Cardiac muscle cell (in vitro differentiated cells and primary cell): ENCODE measurements at regions not wholly inside any gene's neighbourhood (a gene's known extent, or its start where the extent isn't known, plus 50 kb on each side); places are given as distances from the start of the nearest gene placed in this dataset.

ENCODE experiments used
- DNase-seq, 2 donors: peaks; one replicate each; pipeline versions ENCODE4 v3.0.0 to v3.0.0-alpha.2; 2010 to 2017; ENCODE audit warnings: low read depth in 1 of 2, low spot score in 1 of 2
- H3K27ac ChIP-seq: fragments of 200-600 bp; sonication (generic); 2 replicates; pipeline ENCODE4 v1.5.1; 2016
- H3K27me3 ChIP-seq: fragments of 200-600 bp; sonication (generic); 2 replicates; pipeline ENCODE4 v1.6.0; 2016; ENCODE audit warnings: control low read depth
- H3K36me3 ChIP-seq: fragments of 200-600 bp; sonication (generic); 2 replicates; pipeline ENCODE4 v1.5.1; 2016; ENCODE audit warnings: control low read depth
- H3K4me1 ChIP-seq: fragments of 200-600 bp; sonication (generic); 2 replicates; pipeline ENCODE4 v1.8.1; 2017; ENCODE audit warnings: low read depth, mild to moderate bottlenecking, mixed run types
- H3K4me3 ChIP-seq: fragments of 200-600 bp; sonication (generic); 2 replicates; pipeline ENCODE4 v1.5.1; 2016; ENCODE audit warnings: mild to moderate bottlenecking
- H3K9me3 ChIP-seq: fragments of 200-600 bp; sonication (generic); 2 replicates; pipeline ENCODE4 v1.5.1; 2017; ENCODE audit warnings: low read depth, mild to moderate bottlenecking, control low read depth
- TF ChIP-seq, protein P1 (sequence below): IDR thresholded peaks from 2 replicates; pipeline ENCODE4 v1.5.1; 2012; ENCODE audit warnings: low read depth, mild to moderate bottlenecking, low read length

DNA sequence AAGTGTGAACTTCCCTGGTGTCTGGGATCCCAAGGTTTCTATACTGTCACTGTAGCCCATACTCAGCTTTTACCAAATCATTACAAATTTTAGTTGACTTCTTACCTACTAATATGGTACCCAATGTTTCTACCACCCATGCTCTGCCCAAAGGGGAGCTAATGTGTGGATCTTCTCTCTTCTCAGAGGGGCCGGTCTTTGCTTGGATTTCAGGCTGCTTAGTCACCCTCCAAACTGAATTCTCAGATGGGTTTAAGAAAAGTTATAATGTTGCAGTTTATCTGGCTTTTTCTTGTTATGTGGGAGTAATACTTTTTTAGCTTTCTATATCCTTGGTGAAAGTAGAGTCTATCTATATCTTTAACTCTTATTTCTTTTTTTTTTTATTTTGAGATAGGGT lies 67.1 kb upstream of the AKAP13 start:
- Histone ChIP-seq H3K4me3 (no peak overlapping the region), H3K27ac (no peak overlapping the region)
- TF ChIP-seq, protein P1, sequence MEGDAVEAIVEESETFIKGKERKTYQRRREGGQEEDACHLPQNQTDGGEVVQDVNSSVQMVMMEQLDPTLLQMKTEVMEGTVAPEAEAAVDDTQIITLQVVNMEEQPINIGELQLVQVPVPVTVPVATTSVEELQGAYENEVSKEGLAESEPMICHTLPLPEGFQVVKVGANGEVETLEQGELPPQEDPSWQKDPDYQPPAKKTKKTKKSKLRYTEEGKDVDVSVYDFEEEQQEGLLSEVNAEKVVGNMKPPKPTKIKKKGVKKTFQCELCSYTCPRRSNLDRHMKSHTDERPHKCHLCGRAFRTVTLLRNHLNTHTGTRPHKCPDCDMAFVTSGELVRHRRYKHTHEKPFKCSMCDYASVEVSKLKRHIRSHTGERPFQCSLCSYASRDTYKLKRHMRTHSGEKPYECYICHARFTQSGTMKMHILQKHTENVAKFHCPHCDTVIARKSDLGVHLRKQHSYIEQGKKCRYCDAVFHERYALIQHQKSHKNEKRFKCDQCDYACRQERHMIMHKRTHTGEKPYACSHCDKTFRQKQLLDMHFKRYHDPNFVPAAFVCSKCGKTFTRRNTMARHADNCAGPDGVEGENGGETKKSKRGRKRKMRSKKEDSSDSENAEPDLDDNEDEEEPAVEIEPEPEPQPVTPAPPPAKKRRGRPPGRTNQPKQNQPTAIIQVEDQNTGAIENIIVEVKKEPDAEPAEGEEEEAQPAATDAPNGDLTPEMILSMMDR, result no peak

DNA sequence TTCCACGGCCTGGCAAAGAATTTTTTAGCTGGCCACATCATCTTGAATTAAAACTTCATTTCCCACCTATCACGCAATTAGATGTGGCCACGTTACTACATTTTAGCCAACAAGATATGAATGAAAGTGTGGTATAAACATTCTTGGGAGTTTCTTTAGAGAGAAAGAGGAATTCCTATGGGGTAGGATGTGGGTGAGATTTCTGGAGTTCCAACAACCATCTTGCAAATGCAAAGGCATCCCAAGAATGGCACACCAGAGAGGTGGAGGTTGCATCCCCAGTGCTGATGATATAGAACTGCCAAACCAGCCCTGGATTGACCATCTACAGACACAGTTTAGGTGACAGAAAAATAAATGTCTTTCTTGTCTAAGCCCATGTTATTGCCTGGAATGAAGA lies 66.3 kb upstream of the AKAP13 start:
- Histone ChIP-seq H3K4me1 (peaks cover 14% of the 10 kb centered on the region), H3K4me3 (no peak overlapping the region), H3K36me3 (no peaks in the 10 kb centered on the region), H3K27ac (no peak overlapping the region), H3K9me3 (no peaks in the 10 kb centered on the region), H3K27me3 (no peaks in the 10 kb centered on the region)
- peak in 1 of 2 donors; percentile 6 for DNase-seq
- TF ChIP-seq, protein P1, result no peak

More for the DNA sequence above, 67.1 kb upstream of the AKAP13 start:
- Histone ChIP-seq H3K9me3 (no peaks in the 10 kb centered on the region), H3K36me3 (no peaks in the 10 kb centered on the region), H3K27me3 (no peaks in the 10 kb centered on the region), H3K4me1 (peaks cover 14% of the 10 kb centered on the region)
- DNase-seq, result no peak

DNA sequence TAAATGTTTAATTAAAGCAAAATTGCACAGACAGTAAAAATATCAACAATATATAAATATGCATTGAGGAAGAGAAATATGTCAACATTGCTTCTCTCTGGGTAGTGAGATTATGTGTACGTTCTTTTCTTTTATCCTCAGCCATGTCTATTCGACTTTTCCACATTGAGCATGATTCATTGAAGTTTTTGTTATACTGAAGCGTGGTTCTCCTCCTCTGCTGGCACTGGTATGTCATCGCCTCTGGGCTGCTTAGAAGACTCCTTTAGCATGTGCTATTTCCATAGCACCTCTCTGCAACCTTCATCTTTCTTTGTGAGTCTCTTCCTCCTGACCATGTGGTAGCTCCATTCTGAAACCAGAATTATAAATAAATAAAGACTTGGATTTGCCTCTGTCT lies 65.8 kb upstream of the AKAP13 start:
- no peaks in the 10 kb centered on the region for H3K9me3 ChIP-seq
- no peaks in the 10 kb centered on the region for H3K36me3 ChIP-seq
- TF ChIP-seq, protein P1, result no peak
- H3K27me3 ChIP-seq, result no peaks in the 10 kb centered on the region
- H3K4me1 ChIP-seq, result peaks cover 14% of the 10 kb centered on the region
- DNase-seq, result no peak
- H3K27ac ChIP-seq, result no peak overlapping the region
- H3K4me3 ChIP-seq, result no peak overlapping the region

DNA sequence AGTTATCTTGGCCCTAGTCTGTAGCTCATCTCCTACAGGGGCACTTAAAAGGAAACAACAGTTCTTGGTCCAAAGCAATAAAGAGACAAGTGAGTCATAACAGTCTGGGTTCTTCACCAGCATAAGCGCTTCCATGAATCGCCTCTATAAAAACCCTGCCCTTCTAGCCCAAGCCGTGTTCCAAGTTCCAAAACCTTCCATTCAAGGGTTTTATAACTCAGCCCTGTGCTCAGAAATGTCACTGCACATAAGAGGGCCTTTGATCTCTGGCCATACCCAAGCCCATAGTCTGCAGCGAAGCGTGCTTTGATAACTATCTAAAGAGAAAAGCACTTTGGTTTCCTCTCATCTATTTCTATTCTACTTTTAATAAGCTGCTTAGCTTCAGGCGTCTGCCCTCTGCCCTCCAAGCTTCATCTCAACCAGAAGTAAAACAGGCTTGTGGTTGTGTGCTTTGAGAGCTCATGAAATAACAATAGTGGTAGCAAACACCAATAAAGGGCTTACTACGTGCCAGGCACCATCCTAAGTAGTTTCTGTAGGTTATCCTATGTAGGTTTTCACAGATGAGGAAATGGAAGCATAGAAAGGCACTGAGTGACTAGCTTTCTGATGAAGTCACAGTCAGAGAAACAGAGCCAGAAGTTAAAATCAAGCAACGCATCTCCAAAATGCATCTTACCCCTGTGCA lies 64.0 kb upstream of the AKAP13 start:
- Histone ChIP-seq H3K9me3 (no peaks in the 10 kb centered on the region), H3K4me1 (peaks cover 14% of the 10 kb centered on the region), H3K27ac (peak overlapping the region; percentile 69), H3K27me3 (no peaks in the 10 kb centered on the region), H3K4me3 (no peak overlapping the region), H3K36me3 (no peaks in the 10 kb centered on the region)
- peak in 1 of 2 donors; percentile 25 for DNase-seq
- TF ChIP-seq, protein P1, result no peak

GRCh38 chr15:85318048-85318731 lies 62.2 kb upstream of the AKAP13 start:
- H3K4me3 ChIP-seq, result no peak overlapping the region
- TF ChIP-seq, protein P1, result no peak
- H3K27me3 ChIP-seq, result no peaks in the 10 kb centered on the region
- peak in 1 of 2 donors; percentile 80 for DNase-seq
- H3K27ac ChIP-seq, result no peak overlapping the region
- H3K9me3 ChIP-seq, result no peaks in the 10 kb centered on the region
- peaks cover 14% of the 10 kb centered on the region for H3K4me1 ChIP-seq
- H3K36me3 ChIP-seq, result no peaks in the 10 kb centered on the region
